ENCODE measurements at regions not wholly inside any gene's neighbourhood (a gene's known extent, or its start where the extent isn't known, plus 50 kb on each side); places are given as distances from the start of the nearest gene placed in this dataset.
"Not testable (repeated sequence)": the region's sequence is repeated elsewhere in the genome, so short reads cannot be mapped to it uniquely, and the experiment has no call there.

DNA sequence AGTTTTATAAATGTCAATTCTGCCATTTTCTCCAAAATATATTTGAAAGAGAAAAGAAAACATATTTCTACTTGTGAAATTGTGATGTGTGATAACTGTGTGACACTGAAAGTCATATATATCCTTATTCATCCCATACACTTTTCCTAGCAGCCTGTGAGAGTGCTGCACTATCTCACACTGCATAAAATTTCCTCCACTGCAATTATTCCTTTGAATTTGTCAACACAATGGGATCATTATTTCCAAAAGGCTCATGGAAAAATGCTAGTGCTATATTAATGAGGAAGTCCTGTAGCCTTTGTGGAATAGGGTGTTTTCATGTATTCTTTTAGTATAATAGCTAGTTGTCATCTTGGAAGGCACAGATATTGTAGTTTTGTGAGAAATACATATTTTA is 504.1 kb downstream of the RPL10L start:
- DNase-seq (ENCODE audit: low read depth) = no peak

DNA sequence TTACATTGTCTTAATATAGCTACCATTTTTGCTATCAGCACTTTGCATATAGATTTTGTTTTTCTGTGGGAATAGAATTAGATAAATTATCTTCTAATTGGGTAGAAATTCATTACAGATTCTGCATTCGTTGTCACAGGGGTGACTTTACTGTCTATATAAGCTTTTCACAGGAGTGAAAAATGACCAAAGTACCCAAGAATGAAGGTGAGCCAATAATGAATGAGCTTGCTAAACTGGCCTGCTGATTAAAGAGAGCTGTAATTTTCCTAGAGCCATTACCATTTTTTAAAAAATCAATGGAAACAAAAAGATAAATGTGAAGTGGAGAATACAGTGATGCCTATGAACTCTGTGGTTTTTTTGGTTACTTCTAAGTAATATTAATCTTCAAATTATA is 504.6 kb downstream of the RPL10L start:
- no peak for DNase-seq (ENCODE audit: low read depth)

DNA sequence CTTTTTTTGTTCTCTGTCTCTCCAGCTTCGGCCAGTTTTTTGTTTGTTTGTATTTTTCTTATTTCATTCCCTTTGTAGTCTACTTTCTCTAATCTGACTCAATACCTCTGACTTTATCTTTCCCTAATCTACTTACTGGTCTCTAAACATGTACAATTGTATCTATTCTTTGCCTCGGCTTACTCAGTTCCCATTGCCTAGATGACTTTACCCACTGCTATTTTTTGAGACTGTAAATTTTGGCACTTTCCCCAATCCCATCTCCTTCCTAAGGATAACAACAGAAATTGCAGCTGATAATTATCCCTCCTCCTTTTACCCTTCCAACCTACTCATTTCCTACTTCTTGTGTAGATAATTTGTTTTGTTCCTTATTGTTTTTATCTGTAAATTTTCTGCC is 511.1 kb downstream of the RPL10L start:
- no peak for DNase-seq (ENCODE audit: low read depth)

DNA sequence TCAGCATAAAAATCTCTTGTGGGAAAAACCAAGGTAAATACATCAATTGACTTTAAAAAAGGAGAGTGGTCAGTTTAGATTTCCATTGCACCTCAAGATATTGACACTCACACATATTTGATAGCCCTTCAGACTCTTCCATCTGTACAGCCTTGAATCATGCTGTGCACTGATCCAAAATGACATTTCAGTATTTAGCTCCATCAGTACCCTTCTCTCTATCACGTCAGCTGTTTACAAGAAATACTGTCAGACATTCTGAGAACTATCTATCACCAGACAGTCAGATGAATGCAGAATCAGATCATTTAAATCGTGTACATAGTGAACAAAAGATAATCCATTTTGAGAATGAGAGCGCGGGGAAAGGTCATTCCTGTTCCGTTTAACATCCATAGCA is 511.9 kb downstream of the RPL10L start:
- DNase-seq (ENCODE audit: low read depth) = no peak

DNA sequence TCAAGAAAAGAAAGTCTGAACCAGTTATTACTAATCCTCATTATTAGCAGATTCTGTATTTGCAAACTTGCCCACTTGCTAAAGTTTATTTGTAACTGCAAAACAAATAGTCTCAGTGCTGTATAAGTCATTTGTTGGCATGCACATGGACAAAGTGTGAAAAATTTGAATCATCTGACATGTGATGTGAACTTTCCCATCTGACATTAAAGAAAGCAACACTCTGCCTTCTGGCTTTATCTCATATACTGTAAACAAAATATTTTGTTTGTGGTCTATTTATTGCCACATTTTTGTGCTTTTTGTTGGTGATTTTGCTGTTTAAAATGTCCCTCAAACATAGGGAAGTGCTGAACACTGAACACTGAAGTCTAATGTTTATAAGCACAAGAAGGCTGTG is 513.8 kb downstream of the RPL10L start:
- DNase-seq (ENCODE audit: low read depth) = no peak

DNA sequence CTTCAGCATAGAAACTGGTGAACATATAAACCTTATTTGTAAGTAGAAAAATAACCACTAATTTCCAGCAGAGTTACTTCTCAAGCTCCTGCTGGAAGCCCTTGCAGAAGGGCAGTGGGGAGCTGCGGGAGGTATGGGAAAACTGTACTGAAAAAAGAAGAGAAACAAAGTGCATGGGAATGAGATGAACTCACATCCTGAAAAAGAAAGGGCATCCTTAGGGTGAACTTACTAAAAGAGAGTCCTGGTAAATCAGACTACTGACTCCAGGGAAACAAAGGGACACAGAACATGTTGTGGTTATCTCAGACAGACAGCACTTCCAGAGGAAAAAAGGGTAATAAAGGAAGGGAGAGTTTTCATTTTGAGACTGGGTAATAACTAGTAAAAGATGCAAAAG is 515.1 kb downstream of the RPL10L start:
- DNase-seq (ENCODE audit: low read depth) = no peak

DNA sequence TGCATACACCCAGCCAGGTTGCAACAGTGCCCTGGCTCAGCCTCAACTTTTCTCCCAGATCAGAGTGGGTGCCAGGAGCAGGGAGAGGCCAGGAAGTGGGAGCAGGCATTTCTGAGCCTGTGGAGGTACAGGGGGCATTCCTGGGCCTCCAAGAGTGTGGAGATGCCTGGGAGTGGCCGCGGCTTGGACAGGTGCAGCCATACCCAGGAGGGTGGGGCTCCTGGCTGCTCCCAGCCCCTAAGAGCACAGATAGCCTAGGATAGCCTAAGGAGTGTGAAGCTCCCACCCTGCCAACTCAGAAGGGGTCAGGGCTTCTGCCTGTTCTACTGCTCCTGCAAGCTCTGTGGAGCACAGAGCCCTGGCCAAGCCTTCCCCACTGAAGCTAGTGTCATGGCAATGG is 543.4 kb downstream of the RPL10L start:
- no peak for DNase-seq (ENCODE audit: low read depth)

DNA sequence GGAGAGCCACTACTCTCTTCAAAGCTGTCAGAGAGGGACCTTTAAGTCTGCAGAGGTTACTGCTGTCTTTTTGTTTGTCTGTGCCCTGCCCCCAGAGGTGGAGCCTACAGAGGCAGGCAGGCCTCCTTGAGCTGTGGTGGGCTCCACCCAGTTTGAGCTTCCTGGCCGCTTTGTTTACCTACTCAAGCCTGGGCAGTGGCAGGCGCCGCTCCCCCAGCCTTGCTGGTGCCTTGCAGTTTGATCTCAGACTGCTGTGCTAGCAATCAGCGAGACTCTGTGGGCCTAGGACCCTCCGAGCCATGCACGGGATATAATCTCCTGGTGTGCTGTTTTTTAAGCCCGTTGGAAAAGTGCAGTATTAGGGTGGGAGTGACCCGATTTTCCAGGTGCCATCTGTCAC is 550.7 kb downstream of the RPL10L start:
- DNase-seq (ENCODE audit: low read depth) = not testable (repeated sequence)

DNA sequence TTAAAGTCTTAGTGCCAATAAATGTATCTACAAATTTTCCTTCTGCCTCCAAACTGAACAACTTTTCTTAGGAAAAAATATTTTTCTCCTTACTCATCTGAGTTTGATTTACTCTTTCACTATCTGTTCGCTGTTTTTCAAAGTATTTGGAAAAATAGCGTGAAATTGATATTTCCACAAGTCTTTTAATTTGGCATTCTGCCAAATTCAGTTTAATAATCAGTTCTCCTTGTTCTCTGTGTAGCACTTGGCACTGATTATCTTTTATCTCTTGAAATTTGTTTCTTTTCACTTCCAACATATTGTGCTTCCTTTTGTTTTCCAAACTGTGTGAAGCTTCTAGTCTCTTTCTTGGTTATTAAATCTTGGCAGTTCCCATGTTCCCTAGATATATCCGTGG is 559.8 kb downstream of the RPL10L start:
- no peak for DNase-seq (ENCODE audit: low read depth)

DNA sequence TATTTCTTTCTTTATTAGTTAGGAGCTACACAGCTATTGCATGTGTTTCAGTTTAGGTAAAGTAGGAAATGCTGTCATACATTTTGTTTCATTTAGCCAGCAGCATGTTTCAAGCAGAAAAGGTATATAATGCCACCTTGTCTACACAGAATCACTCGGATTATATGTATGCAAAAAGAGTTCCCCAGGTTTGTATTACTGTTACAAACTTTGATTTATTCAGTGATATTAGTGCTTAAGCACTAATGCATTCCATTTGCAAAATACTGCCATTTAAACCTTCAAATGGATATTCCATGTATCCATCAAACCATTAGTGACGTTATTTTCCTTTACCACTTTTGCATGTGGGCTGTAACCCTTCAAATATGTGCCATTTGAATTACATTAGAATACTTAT is 564.0 kb downstream of the RPL10L start:
- no peak for DNase-seq (ENCODE audit: low read depth)

DNA sequence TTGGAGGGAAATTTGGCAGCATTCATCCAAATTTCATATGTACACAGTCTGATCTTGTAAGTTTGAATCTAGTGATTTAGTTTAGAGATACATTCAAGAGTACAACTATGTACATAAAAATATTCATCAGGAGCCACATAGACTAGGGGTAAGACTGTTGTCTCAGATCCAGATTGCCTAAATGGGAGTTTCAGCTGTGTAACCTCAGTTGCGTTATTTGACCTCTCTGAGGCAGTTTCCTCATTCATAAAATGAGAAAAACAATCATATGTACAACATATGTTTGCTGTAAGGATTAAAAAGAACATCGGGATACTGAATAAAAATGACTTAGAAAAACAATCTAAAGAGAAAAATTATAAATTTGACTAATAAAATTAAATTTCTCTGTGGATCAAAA is 577.5 kb downstream of the RPL10L start:
- no peak for DNase-seq (ENCODE audit: low read depth)

DNA sequence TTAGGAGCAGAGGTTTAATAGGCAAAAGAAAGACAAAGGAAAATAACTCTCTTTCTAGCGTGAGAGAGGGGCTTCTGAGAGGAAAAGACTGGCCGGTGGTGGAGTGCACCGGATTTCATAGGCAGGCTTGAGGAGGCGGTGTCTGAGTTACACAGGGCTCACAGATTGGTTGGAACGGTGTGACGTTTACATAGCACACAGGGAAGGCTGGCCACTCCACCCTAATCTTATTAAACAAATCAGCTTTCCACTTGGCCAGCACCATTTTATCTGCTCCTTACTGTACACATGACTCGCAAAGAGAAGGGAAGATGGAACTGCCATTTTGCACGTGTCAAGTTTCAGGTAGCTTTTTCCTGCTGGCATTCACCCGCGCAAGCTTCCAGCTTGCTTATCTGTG is 587.7 kb downstream of the RPL10L start:
- no peak for DNase-seq (ENCODE audit: low read depth)

DNA sequence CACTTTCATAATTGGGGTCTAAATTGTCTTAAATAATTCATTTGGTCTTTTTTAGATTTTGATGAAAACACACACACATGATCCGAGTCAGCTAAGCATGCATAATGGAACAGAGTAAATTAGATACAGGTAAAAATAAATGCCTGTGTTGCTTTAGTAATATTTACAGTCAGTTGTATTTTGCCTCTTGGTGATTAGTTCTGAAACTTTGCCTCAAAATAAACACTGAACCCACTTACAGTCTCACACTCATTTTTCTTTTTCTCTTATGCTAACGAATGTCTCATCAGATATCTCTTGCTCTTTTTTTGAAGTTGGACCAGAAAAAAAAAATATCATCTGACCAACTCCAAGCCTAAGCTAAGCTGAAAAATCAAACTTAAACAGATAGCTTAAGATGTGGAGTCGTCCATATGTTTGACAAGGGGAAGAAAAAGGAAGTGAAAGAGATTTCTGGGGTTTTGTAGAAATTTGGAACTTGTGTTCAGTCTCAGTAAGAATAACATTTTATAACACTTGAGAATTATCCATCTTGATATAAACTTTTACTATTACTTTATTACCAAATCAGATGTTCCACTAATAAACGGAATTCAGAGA is 592.5 kb downstream of the RPL10L start:
- DNase-seq (ENCODE audit: low read depth) = no peak

DNA sequence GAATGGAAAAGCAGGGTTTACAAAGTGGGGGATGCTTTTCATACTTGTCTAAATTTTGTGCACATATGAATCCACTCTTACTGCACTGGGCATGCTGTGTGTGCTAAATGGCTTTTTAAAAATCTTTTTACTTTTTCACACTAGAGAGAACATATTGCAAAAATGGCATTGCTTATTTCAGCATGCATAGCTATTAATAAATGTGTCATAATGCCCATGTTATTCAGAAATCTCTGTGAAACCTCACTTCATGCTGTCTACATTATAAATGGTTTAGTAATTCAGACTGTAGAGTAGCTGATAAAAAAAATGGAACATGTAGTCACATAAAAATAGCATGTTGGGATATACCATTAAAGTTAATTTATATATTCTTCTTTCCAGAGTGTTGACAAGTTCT is 593.8 kb downstream of the RPL10L start:
- DNase-seq (ENCODE audit: low read depth) = peak; percentile 3

DNA sequence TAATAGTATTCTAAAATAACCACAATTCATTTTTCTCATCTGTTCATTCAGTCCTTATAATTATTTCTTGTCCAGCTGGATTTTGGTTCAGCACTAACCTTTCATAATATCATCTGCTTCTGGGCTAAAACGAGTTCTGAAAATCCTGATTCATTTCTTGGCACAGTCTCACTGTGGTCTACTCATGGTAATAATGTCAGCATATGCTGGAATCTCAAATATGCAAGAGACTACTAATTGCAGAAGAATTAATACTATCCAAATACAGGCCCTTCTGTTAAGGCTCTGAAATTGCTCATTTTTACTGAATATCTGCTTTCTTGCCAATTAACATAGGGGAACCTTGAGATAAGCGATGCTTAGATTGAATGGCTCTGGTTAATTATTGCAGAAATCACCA is 597.1 kb downstream of the RPL10L start:
- peak; percentile 61 for DNase-seq (ENCODE audit: low read depth)

DNA sequence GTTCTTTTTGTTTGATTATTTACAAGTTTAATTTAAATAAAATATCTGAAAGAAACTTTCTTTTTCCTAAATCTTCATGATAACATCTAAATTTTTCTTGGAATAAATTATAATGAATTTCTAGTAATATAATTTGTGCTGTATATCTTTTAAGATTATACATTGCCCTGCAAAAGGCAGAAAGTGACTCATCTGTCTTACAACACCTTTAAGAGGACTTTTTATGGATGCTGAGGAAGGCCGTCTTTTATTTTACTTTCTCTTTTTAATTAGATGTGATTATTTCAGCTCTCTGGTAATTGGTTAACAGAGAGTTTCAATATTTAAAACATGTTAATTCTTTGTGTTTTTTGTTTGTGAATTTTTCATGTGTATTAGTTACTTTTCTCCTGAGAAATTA is 598.4 kb downstream of the RPL10L start:
- no peak for DNase-seq (ENCODE audit: low read depth)

DNA sequence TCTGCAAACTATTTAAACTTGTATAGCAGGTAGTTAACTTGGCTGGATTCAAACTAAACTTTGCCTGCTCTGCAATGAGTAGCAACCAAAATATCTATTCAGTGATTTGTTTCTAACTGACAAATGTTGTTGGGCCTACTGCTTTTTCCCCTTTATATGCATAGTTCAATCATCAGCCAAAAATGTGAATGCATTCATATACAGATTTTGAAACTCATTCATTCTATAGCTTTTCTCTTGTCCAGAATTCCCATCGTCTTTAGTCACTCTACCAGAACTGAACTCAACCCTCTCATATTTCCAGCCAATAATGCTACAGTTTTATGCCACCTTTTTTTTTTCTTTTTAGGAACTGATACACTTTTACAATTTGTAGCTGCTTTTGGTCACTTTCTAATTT is 599.8 kb downstream of the RPL10L start:
- no peak for DNase-seq (ENCODE audit: low read depth)

DNA sequence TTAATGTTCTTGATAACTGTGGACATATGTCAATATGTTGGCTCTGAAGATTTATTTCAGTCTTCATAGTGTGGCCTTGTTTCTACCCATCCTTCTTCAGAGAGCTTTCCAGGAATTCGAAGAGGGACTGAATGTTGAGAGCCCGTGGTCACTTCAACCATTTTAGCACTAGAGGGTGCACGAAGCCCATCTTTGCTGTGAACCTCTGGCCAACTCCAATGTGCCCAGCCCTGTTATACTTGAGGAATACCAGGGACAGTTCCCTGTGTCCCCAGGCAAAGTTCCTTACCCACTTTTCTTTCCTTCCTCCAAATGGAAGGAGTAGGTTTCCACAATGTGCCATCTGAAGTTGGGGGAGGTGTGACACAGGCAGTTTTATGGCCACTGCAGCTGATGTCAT is 603.5 kb downstream of the RPL10L start:
- DNase-seq (ENCODE audit: low read depth) = peak; percentile 9

DNA sequence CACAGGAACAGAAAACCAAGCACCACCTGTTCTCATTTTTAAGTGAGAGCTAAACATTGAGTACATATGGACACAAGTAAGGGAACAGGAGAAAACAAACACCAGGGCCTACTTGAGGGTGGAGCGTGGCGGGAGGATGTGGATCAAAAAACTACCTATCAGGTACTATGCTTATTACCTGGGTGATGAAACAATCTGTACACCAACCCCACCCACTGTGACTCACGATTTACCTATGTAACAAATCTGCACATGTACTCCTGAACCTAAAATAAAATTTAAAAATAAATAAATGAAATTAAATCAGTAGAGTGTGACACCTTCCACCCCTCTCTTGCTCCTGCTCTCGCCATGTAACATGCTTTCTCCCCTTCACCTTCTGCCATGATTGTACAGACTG is 615.5 kb downstream of the RPL10L start:
- DNase-seq (ENCODE audit: low read depth) = no peak

DNA sequence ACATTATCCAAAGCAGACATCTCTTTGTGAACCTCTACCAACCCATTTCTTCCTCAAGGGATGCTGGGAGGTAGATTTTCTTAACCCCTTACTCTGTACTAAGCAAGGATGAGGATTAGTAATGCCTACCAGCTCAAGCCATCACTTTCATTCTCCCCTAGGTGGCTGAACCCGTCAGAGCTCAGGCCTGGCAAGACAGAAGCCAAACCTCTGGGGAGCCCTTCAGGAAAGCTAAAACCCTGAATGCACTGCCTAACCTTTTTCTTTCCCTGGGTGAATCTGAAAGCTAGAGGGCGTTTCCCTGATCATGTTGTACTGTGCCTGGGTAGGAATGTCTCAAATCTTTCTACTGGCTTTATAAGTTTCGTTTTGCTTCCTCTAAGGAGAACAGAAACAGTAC is 617.3 kb downstream of the RPL10L start:
- DNase-seq (ENCODE audit: low read depth) = no peak

DNA sequence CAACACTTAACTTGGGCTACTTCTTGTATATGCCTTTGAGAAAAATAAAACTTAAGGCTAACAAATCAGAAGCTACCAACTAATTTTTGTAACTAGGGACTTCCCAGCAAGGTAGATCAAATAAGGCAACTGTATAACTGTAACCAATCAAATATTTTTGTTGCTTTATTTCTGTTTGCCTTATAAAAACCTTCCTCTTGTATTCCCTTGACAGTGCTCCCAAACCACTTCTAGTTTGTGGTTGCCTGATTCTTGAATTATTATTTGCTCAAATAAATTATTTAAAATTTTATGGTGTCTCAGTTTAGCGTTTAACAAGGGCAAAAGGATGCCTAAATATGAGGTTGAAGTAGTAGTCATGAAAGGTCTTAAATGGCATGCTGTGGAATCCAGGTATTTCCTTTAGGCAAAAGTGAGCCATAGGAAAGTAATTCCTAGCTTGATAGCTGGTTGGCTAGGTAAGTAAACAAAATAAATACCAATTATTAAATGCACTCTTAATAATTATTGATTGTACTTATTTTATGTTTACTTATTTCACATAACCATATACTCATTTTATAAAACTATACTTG is 632.6 kb downstream of the RPL10L start:
- DNase-seq (ENCODE audit: low read depth) = no peak

DNA sequence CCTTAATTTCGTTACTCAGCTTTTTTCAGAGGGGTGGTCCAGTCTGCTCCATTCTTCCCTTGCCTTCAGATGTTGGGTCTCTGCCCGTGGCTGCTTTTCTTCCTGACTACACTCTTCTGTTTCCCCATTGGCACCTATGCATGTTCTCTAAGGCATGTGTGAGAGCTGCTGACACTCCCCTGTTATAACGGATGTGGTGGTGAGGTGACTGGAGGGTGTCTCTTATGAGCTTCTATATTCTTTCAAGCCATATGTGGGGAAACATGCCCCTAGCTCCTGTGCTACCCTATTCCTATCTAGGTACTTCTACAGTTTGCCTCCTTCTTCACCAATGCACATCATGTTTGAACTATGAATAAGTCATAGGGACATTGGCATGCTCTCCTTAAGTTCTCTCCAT is 643.2 kb downstream of the RPL10L start:
- no peak for DNase-seq (ENCODE audit: low read depth)

DNA sequence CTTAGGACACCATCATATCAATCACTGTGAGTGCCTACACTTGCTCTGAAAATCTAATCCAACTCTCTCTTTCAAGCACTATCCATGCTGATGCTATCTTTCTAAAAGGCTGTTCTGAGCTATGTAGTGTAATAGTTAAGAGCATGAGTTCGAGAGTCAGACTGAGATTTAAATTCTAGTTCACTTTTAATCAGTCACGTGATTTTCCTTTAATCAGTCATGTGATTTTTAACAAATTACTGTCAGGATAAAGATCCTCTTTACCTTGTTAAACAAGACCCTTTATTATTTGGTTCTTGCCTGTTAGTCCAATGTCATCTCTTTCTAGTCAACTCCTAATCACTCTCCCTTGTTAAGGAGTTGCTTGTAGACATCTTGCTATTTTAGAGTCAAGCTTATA is 653.0 kb downstream of the RPL10L start:
- DNase-seq (ENCODE audit: low read depth) = no peak

DNA sequence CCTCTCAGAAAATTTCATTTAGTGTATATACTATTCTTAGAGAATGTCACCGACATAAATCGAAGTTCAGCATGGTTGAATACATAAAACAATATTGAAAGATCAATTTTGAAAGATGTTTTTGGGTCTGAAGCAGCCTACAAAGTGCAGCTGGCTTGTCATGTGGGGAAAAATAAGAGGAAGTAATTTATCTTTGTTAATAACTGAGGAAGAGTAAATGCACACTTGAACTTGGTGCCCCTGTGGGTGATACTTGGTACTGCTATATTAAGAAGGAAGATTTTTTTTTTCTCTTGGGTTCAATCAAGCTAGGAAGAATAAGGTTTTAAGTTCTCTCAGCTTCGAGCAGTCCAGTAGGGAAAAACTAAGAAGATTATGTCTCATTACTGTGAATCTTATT is 661.3 kb downstream of the RPL10L start:
- DNase-seq (ENCODE audit: low read depth) = no peak
